GM12892 (cell line): ENCODE measurements at regions not wholly inside any gene's neighbourhood (a gene's known extent, or its start where the extent isn't known, plus 50 kb on each side); places are given as distances from the start of the nearest gene placed in this dataset.

ENCODE experiments used
- POLR2A ChIP-seq: IDR thresholded peaks from 2 replicates; pipeline ENCODE4 v1.6.1; 2011; ENCODE audit warnings: low read depth, low read length, control low read depth
- POLR2AphosphoS5 ChIP-seq: IDR thresholded peaks from 2 replicates; pipeline ENCODE4 v1.6.1; 2011; ENCODE audit warnings: low read depth, low read length, control low read depth
- TAF1 ChIP-seq: IDR thresholded peaks from 2 replicates; pipeline ENCODE4 v1.6.1; 2011; ENCODE audit warnings: low read depth, mild to moderate bottlenecking, control low read depth, low read length, borderline replicate concordance

DNA sequence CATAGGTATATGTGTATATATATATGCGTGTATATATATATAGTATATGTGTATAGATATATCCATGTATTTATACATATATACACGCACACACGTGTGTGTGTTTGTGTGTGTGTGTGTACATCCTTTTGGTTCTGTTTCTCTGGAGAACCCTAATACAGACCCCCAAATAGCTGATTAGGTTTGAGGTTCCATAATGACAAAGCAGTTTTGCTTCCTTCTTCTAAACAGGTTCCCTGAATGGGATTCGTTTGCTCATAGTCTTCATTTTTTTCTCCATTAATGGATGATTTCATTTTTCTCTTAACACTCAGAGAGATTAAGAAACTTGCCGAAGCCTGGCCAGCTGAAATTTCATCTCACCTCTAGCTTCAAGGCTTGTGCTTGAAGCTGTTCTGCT lies 234.0 kb upstream of the BCOR start:
- TF ChIP-seq POLR2A (no peak), POLR2AphosphoS5 (no peak), TAF1 (no peak)
